ENCODE measurements at regions not wholly inside any gene's neighbourhood (a gene's known extent, or its start where the extent isn't known, plus 50 kb on each side); places are given as distances from the start of the nearest gene placed in this dataset.

DNA sequence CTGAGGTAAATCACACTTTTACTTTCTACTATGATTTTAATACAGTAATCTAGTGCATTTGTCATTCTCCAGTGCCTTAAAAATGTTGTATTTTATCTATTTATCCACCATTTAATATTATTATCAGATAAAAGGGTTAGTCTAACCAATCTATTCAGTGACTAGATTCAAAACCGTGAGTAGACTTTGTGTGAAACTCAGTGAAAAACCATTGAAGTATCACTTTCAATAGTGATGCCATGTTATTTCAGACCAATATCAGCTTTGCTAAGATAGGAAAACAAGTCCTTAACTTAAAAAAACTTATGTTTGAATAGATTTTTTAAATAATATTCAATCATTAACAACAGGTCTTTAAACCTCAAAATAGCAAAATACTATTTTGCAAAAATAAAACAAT is 1628.7 kb downstream of the REEP3 start:
- TF ChIP-seq SNAI2 (CRISPR knock-in tag; IDR thresholded peaks at IDR 0.05) (no peak), CSDC2 (CRISPR knock-in tag; IDR thresholded peaks at IDR 0.05) (no peak), TCF4 (CRISPR knock-in tag; IDR thresholded peaks at IDR 0.05; ENCODE audit: borderline replicate concordance) (no peak), GLIS3 (CRISPR knock-in tag; IDR thresholded peaks at IDR 0.05) (no peak), CREB5 (CRISPR knock-in tag; IDR thresholded peaks at IDR 0.05; ENCODE audit: low read depth) (no peak), ESRRG (CRISPR knock-in tag; IDR thresholded peaks at IDR 0.05) (no peak), PPARA (CRISPR knock-in tag; IDR thresholded peaks at IDR 0.05; ENCODE audit: borderline replicate concordance) (no peak), ZNF565 (CRISPR knock-in tag; conservative IDR thresholded peaks at IDR 0.05; ENCODE audit: low read depth) (no peak), PATZ1 (CRISPR knock-in tag; IDR thresholded peaks at IDR 0.05; ENCODE audit: borderline replicate concordance) (no peak)
- TF ChIP-seq, protein P1, sequence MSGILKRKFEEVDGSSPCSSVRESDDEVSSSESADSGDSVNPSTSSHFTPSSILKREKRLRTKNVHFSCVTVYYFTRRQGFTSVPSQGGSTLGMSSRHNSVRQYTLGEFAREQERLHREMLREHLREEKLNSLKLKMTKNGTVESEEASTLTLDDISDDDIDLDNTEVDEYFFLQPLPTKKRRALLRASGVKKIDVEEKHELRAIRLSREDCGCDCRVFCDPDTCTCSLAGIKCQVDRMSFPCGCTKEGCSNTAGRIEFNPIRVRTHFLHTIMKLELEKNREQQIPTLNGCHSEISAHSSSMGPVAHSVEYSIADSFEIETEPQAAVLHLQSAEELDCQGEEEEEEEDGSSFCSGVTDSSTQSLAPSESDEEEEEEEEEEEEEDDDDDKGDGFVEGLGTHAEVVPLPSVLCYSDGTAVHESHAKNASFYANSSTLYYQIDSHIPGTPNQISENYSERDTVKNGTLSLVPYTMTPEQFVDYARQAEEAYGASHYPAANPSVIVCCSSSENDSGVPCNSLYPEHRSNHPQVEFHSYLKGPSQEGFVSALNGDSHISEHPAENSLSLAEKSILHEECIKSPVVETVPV (CRISPR knock-in tag; IDR thresholded peaks at IDR 0.05) = no peak
